PFSK-1 (cell line): ENCODE measurements at regions not wholly inside any gene's neighbourhood (a gene's known extent, or its start where the extent isn't known, plus 50 kb on each side); places are given as distances from the start of the nearest gene placed in this dataset.

ENCODE experiments used
- POLR2AphosphoS5 ChIP-seq: IDR thresholded peaks from 2 replicates; pipeline ENCODE4 v1.6.1; 2012; ENCODE audit warnings: low read depth, mild to moderate bottlenecking, control low read depth, low read length, moderate library complexity
- SIN3A ChIP-seq: IDR thresholded peaks from 2 replicates; pipeline ENCODE4 v1.6.1; 2012; ENCODE audit warnings: mild to moderate bottlenecking, low read length, moderate library complexity, borderline replicate concordance; ENCODE audit not compliant: insufficient read depth
- TAF1 ChIP-seq: IDR thresholded peaks from 2 replicates; pipeline ENCODE4 v1.6.1; 2012; ENCODE audit warnings: low read length, control low read depth, borderline replicate concordance; ENCODE audit not compliant: insufficient read depth
- TF ChIP-seq, protein P1 (sequence below), 2 experiments: IDR thresholded peaks; 2 replicates each; pipeline versions ENCODE4 v1.6.1 to v1.8.0; 2011 to 2012; ENCODE audit warnings: low read depth in 2 of 2, low read length in 2 of 2, control low read depth in 1 of 2, inconsistent platforms in 1 of 2, mild to moderate bottlenecking in 1 of 2, moderate library complexity in 1 of 2; ENCODE audit not compliant: insufficient read depth in 1 of 2

DNA sequence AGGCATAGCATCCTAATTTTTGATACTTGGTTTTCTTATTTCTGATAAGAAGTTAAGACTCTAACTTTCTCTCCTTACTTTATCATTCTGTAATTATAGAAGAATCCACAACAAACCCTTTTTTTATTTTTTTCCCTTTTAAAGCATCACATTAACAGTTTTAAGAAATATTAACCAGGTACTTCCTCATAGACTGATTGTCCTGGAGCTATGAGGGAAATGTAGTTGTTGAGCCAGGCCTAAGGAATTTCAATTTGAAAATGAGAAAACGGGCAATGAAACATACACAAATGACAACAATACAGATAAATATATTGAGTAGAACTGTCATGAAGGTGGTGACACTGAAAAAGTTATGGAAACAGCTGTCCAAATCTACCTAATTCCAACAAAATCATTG lies 569.0 kb downstream of the KCNA4 start:
- TF ChIP-seq SIN3A (no peak), POLR2AphosphoS5 (no peak), TAF1 (no peak)
- TF ChIP-seq, protein P1, sequence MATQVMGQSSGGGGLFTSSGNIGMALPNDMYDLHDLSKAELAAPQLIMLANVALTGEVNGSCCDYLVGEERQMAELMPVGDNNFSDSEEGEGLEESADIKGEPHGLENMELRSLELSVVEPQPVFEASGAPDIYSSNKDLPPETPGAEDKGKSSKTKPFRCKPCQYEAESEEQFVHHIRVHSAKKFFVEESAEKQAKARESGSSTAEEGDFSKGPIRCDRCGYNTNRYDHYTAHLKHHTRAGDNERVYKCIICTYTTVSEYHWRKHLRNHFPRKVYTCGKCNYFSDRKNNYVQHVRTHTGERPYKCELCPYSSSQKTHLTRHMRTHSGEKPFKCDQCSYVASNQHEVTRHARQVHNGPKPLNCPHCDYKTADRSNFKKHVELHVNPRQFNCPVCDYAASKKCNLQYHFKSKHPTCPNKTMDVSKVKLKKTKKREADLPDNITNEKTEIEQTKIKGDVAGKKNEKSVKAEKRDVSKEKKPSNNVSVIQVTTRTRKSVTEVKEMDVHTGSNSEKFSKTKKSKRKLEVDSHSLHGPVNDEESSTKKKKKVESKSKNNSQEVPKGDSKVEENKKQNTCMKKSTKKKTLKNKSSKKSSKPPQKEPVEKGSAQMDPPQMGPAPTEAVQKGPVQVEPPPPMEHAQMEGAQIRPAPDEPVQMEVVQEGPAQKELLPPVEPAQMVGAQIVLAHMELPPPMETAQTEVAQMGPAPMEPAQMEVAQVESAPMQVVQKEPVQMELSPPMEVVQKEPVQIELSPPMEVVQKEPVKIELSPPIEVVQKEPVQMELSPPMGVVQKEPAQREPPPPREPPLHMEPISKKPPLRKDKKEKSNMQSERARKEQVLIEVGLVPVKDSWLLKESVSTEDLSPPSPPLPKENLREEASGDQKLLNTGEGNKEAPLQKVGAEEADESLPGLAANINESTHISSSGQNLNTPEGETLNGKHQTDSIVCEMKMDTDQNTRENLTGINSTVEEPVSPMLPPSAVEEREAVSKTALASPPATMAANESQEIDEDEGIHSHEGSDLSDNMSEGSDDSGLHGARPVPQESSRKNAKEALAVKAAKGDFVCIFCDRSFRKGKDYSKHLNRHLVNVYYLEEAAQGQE (IDR thresholded peaks at IDR 0.05; ENCODE audit: insufficient read depth in 1 of 2, low read depth in 2 of 2, low read length in 2 of 2): no peak
